NCI-H146 treated with DMSO at 0.1 percent for 48 hours (cell line): ENCODE measurements at regions not wholly inside any gene's neighbourhood (a gene's known extent, or its start where the extent isn't known, plus 50 kb on each side); places are given as distances from the start of the nearest gene placed in this dataset.
"Not testable (repeated sequence)": the region's sequence is repeated elsewhere in the genome, so short reads cannot be mapped to it uniquely, and the experiment has no call there.

Experiments used
- DNase-seq: peaks from one replicate; lab custom pipeline; 2025; ENCODE audit not compliant: unreplicated experiment; lab: John Stamatoyannopoulos, UW

GRCh38 chr4:28007693-28008092 is 1147.1 kb downstream of the STIM2 start:
- DNase-seq: no peak

- no peak for DNase-seq
These were observed 1148.9 kb downstream of the STIM2 start for GRCh38 chr4:28009541-28009940.

DNA sequence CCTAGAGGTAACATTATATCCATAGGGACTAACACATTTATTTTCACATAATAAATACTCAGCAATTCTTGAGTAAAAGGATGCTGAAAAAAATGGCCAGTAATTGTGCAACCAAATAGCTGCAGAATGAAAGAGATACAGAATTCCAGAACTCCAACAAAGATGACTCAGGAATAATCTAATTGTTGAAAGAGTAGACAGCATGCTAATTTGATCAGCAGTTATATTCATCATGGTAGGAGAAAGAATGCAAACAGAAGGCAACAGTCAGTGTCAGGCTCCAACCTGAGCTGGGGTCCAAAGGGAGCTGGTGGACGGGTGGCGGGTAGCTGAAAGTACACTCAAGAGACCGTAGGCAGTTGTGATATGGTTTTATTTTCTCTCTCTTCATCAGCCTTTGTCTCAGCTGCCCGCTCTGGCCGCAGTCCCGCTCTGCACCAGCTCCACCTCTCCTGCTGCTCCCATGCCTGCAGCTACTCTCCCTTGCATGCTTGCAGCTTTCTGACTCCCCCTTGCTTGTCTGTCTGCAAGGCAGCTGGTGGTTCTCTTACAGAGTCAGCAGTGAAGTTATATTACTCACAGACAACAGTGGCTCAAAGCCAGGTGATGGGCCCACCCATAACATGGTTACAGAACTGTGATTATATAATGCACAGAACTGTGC is 1150.1 kb downstream of the STIM2 start:
- no peak for DNase-seq

- DNase-seq: no peak
These were observed 1153.8 kb downstream of the STIM2 start for GRCh38 chr4:28014469-28014868.

- DNase-seq: no peak
These were observed 1155.4 kb downstream of the STIM2 start for GRCh38 chr4:28015996-28016395.

- DNase-seq: not testable (repeated sequence)
These were observed 1177.6 kb downstream of the STIM2 start for GRCh38 chr4:28038253-28038652.

DNA sequence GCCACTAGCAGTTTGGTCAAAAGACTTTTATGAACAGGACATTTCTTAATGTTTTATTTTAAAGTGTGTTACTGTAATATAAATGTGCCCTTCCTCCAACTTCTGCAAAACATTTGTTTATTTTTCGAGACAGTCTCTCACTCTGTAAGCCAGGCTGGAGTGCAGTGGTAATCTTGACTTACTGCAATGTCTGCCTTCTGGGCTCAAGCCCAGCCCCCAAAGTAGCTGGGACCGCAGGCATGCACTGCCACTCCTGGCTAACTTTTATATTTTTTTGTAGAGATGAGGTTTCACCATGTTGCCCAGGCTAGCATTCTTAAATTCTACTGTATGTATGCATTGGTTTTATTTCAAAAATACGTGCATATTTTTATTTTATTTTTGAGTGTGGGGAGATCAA is 1201.9 kb downstream of the STIM2 start:
- DNase-seq: no peak

GRCh38 chr4:28073860-28074555 is 1213.4 kb downstream of the STIM2 start:
- DNase-seq: no peak

GRCh38 chr4:28075401-28075956 is 1214.8 kb downstream of the STIM2 start:
- no peak for DNase-seq

DNA sequence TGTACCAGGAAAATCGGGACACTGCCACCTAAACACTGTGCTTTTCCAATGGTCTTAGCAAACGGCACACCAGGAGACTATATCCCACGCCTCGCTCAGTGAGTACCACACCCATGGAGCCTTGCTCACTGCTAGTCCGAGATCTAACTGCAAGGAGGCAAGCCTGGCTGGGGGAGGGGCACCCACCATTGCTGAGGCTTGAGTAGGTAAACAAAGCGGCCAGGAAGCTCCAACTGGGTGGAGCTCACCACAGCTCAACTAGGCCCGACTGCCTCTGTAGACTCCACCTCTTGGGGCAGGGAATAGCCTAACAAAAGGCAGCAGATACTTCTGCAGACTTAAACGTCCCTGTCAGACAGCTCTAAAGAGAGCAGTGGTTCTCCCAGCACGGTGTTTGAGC is 1216.6 kb downstream of the STIM2 start:
- DNase-seq: not testable (repeated sequence)

DNA sequence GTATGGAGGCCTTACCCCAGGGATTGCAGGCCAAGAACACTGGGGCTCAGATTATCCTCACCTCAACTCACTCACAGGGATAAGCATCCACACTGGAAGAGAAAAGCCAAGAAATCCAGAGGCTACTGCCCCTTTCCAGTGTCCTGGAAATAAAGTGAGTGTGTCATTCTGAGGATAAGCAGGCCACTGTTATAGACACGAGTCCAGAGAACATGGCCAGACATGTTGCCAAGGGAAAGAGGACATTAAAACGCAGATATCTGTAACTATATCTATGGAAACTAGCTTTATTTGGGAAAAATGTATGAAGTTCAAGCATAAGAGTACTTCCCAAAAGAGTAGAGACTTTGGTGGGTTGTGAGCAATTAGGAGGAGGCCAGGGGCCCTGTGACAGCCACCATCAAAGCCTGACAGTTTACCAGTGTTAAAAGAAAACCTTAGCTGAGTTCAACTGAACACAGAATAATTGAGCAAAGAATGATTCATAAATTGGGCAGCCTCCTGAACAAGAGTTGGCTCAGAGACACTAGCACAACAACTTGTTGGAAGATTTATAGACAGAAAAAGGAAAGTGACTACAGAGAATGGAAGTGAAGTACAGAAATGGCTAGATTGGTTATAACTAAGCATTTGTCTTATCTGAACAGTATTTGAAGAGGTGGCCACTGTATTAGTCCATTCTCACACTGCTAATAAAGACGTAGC is 1222.2 kb downstream of the STIM2 start:
- no peak for DNase-seq

DNA sequence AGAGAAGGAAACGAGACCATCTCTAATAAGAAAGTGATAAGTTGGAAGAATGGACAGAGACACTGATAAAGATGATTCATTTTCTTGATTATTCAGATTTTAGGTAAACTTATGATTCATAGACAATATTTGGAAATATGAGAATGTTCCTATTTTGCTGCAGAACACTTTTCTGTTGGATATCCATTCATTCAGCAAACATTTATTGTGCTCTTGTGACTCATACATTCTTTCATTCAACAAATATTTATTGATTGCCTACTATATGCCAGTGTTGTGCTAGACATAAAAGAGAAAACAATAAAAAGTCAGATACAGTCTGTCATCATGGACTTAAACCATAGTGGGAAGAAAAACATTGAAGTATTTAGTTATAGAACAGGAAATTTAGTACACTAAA is 1232.0 kb downstream of the STIM2 start:
- no peak for DNase-seq

GRCh38 chr4:28093071-28093470 is 1232.4 kb downstream of the STIM2 start:
- no peak for DNase-seq

DNA sequence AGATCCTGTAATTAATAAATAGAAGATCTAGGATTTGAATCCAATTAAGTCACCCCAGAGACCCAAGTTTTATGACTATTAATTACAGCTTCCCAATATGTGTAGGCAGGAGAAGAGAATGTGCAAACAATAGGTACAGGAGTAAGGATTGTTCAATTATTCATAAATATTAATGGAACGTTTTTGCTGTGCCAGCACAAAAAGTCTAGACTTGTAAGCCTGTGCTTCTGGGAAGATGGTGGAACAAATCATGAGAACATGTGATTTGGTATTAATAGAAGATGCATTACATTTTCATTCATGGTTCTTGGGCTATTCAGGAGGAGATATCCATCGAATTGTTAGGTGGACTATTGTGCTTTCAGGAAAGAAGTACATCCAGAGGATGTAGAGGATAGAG is 1240.9 kb downstream of the STIM2 start:
- DNase-seq: no peak

- no peak for DNase-seq
These were observed 1244.7 kb downstream of the STIM2 start for GRCh38 chr4:28105271-28105859.

DNA sequence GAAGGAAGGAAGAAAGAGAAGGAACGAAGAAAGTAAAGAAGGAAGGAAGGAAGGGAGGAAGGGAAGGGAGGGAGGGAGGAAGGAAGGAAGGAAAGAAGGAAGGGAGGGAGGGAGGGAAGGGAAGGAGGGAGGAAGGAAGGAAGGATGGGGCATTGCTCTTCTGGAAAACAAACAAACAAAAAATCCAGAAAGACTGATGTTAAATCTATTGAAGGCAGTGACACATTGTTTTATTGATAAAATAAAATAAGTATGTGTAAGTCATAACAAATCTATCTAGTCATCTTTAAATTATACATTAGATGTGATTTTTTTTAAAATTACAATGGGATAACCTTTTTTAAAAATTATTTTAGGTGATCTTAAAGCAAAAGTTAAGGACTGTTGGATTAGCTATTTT is 1245.5 kb downstream of the STIM2 start:
- no peak for DNase-seq

- DNase-seq: no peak
These were observed 1249.2 kb downstream of the STIM2 start for GRCh38 chr4:28109801-28110200.

- DNase-seq: not testable (repeated sequence)
These were observed 1252.2 kb downstream of the STIM2 start for GRCh38 chr4:28112691-28113335.

DNA sequence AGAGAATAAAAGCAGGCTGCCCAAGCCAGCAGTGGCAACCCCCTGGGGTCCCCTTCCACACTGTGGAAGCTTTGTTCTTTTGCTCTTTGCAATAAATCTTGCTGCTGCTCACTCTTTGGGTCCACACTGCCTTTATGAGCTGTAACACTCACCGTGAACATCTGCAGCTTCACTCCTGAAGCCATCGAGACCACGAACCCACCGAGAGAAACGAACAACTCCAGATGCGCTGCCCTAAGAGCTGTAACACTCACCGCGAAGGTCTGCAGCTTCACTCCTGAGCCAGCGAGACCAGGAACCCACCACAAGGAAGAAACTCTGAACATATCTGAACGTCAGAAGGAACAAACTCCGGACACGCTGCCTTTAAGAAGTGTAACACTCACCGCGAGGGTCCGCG is 1252.9 kb downstream of the STIM2 start:
- not testable (repeated sequence) for DNase-seq

DNA sequence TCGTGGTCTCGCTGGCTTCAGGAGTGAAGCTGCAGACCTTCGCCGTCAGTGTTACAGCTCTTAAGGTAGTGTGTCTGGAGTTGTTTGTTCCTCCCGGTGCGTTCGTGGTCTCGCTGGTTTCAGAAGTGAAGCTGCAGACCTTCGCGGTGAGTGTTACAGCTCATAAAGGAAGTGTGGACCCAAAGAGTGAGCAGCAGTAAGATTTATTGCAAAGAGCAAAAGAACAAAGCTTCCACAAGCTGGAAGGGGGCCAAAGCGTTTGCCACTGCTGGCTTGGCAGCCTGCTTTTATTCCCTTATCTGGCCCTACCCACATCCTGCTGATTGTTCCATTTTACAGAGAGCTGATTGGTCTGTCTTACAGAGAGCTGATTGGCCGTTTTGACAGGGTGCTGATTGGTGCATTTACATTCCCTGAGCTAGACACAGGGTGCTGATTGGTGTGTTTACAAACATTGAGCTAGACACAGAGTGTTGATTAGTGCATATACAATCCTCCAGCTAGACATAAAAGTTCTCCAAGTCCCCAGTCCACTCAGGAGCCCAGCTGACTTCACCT is 1256.0 kb downstream of the STIM2 start:
- not testable (repeated sequence) for DNase-seq
